ENCODE measurements at regions not wholly inside any gene's neighbourhood (a gene's known extent, or its start where the extent isn't known, plus 50 kb on each side); places are given as distances from the start of the nearest gene placed in this dataset.

DNA sequence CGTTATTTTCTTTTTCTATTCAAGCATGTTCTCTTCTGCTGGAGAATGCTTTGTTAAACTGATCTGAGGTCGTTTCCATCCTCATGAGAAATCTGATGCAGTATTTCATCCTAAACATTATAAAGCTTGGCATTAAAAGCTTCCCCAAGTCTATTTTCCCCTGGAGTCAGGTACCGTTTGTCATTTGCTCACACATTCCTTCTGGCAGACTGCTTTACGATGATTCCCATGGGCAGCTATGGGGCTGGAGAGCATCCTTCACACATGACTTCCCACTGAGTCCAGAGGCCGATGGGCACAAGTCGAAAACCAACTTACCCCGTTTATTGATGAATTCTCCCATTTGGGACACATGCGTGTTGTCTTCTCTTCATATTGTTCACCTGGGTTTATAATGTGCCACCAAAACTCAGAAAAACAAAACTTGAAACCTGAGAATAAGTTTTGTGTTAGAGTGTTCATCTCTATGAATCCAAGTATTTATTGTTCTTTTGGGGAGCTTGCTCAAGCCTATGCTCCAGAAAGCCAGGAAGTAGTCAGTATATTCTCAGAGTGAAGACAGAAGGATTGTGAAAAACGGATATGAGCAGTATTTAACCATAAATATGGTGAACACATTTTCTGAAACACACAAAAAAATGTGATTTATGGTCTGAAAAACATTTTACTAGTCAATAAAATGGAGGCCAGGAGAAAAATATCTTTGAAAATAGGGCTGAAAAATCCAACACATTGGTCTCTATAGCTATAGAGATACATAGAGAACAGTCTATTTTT, 298.8 kb upstream of the NOCT start:
- DNase-seq, result no peak

DNA sequence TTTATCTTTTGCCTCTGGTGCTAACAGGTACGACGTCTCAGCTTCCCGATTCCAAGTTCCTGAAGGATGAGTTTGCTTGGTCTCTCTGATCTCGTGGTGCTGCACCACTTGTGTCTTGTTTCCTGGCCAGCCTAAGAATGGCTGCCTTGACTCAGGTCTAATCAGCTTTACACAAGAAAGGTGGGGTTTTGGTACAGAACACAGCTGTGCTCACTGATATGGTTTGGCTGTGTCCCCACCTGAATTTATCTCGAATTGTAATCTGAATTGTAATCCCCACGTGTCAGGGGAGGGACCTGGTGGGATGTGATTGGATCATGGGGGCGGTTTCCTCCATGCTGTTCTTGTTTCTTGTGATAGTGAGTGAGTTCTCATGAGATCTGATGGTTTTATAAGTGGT, 305.3 kb upstream of the NOCT start:
- Mint-ChIP-seq H3K27ac (ENCODE audit: unreplicated experiment) (no peak overlapping the region), H3K36me3 (ENCODE audit: unreplicated experiment) (no peaks in the 10 kb centered on the region), H3K4me1 (ENCODE audit: low read depth, unreplicated experiment) (peaks cover 10% of the 10 kb centered on the region), H3K27me3 (ENCODE audit: unreplicated experiment) (peaks cover 2% of the 10 kb centered on the region), H3K9me3 (ENCODE audit: unreplicated experiment) (peaks cover 4% of the 10 kb centered on the region), H3K4me3 (ENCODE audit: unreplicated experiment) (no peak overlapping the region)
- DNase-seq, result no peak
- TF ChIP-seq, protein P1, sequence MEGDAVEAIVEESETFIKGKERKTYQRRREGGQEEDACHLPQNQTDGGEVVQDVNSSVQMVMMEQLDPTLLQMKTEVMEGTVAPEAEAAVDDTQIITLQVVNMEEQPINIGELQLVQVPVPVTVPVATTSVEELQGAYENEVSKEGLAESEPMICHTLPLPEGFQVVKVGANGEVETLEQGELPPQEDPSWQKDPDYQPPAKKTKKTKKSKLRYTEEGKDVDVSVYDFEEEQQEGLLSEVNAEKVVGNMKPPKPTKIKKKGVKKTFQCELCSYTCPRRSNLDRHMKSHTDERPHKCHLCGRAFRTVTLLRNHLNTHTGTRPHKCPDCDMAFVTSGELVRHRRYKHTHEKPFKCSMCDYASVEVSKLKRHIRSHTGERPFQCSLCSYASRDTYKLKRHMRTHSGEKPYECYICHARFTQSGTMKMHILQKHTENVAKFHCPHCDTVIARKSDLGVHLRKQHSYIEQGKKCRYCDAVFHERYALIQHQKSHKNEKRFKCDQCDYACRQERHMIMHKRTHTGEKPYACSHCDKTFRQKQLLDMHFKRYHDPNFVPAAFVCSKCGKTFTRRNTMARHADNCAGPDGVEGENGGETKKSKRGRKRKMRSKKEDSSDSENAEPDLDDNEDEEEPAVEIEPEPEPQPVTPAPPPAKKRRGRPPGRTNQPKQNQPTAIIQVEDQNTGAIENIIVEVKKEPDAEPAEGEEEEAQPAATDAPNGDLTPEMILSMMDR (IDR thresholded peaks at IDR 0.05; ENCODE audit: partially characterized antibody, unreplicated experiment), result no peak

More for the DNA sequence above, 298.8 kb upstream of the NOCT start:
- no peak overlapping the region for H3K27ac Mint-ChIP-seq (ENCODE audit: unreplicated experiment)
- no peaks in the 10 kb centered on the region for H3K27me3 Mint-ChIP-seq (ENCODE audit: unreplicated experiment)
- no peaks in the 10 kb centered on the region for H3K9me3 Mint-ChIP-seq (ENCODE audit: unreplicated experiment)
- peaks cover 8% of the 10 kb centered on the region for H3K4me1 Mint-ChIP-seq (ENCODE audit: low read depth, unreplicated experiment)
- peaks cover 7% of the 10 kb centered on the region for H3K36me3 Mint-ChIP-seq (ENCODE audit: unreplicated experiment)
- no peak overlapping the region for H3K4me3 Mint-ChIP-seq (ENCODE audit: unreplicated experiment)
- TF ChIP-seq, protein P1 (IDR thresholded peaks at IDR 0.05; ENCODE audit: partially characterized antibody, unreplicated experiment), result no peak

DNA sequence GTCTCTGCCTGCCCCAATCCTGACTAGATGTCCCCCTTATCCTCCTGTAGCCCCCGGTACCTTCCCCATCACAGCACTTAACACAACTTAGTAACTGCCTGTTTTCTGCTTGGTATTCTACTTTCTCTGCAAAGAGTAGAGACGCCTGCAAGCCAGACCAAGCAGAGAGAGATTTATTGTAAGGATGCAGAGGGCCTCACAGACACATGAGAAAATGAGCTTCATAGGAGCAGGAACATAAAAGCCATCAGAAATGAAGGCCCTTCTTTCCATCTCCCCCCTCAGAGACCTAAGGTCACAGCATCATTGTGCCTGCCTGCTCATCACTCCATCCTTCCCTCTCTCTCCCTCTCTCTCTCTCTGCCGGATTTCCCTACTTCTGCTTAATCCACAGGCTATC, 305.7 kb upstream of the NOCT start:
- H3K27me3 Mint-ChIP-seq (ENCODE audit: unreplicated experiment), result peaks cover 2% of the 10 kb centered on the region
- H3K4me1 Mint-ChIP-seq (ENCODE audit: low read depth, unreplicated experiment), result peaks cover 10% of the 10 kb centered on the region
- TF ChIP-seq, protein P1 (IDR thresholded peaks at IDR 0.05; ENCODE audit: partially characterized antibody, unreplicated experiment), result no peak
- H3K4me3 Mint-ChIP-seq (ENCODE audit: unreplicated experiment), result no peak overlapping the region
- peaks cover 4% of the 10 kb centered on the region for H3K9me3 Mint-ChIP-seq (ENCODE audit: unreplicated experiment)
- no peak for DNase-seq
- no peak overlapping the region for H3K27ac Mint-ChIP-seq (ENCODE audit: unreplicated experiment)
- no peaks in the 10 kb centered on the region for H3K36me3 Mint-ChIP-seq (ENCODE audit: unreplicated experiment)

DNA sequence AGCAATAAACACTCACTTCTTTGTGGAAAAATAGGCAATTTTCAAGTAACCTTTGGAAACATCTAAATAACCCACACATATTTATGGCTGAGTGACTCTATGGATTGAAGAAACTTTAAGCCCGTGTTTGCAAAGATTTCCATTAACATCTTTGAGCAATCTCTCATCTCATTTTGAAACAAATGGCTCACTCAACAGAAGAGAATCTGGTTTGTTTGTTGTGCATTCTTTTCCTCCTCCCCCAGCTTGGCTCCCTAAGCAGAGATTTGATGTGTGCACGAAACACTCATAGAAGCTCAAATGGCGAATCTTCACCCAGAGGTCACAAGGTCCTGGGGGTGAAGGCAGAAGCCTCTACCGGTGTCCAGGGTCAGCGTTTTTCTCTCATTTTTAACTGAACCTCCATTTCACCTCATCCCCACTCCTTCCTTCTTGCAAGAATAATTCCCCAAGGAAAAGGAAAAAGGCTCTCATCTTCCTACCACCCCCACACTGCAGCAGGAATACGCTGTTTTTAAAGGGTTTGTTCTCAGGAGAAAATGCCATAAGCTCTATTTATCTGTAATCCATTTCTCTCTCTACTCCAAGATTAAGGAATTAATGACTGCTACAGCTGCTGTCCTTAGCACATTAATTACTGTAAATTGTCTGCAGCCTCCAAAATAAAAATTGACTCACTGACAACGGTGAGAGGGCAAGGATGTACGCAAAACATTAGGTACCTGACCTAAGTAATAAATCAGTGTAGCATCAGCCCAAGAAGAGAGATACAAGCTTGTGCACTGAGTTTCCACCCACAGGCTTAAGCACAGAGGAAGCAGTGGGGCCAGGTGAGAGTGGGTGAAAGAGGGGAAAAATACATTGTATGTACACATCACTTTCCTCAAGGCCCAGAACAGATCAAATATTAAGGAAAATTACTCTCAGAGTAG, 307.6 kb upstream of the NOCT start:
- H3K4me3 Mint-ChIP-seq (ENCODE audit: unreplicated experiment), result no peak overlapping the region
- no peak for DNase-seq
- H3K36me3 Mint-ChIP-seq (ENCODE audit: unreplicated experiment), result no peaks in the 10 kb centered on the region
- H3K27ac Mint-ChIP-seq (ENCODE audit: unreplicated experiment), result peak overlapping the region; percentile 2
- H3K27me3 Mint-ChIP-seq (ENCODE audit: unreplicated experiment), result peaks cover 2% of the 10 kb centered on the region
- TF ChIP-seq, protein P1 (IDR thresholded peaks at IDR 0.05; ENCODE audit: partially characterized antibody, unreplicated experiment), result no peak
- peaks cover 15% of the 10 kb centered on the region for H3K4me1 Mint-ChIP-seq (ENCODE audit: low read depth, unreplicated experiment)
- peaks cover 4% of the 10 kb centered on the region for H3K9me3 Mint-ChIP-seq (ENCODE audit: unreplicated experiment)
